ENCODE measurements at regions not wholly inside any gene's neighbourhood (a gene's known extent, or its start where the extent isn't known, plus 50 kb on each side); places are given as distances from the start of the nearest gene placed in this dataset.

DNA sequence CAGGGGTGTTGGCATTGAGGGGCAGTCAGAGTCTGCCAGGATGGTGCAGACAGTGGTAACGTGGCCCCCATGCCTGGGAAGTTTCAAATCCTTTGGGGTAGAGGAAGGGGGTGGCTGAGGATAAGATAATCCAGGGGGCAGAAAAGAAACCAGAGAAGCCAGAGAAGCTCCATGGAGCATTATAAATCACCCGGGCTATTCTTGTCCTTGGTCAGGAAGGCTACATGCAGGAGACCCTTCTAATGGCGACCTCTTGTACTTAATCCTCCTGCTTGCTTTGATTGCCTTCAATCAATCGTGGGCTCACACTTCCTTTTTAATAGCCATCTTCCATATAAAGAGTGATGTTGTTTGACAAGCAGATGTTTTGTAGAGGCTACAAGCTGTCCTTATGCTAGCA, 131.9 kb downstream of the MAF start:
- CTCF ChIA-PET (ENCODE audit: low intra/inter-chr PET ratio, low total read pairs): no interaction called here
- no peak overlapping the region for H2AFZ ChIP-seq (ENCODE audit: low read length)
- DNase-seq (ENCODE audit: low spot score) (no peak), FAIRE-seq (no peak), ATAC-seq (no peak)
- no peaks in the 10 kb centered on the region for H3K27me3 ChIP-seq (ENCODE audit: control insufficient read depth in 1 of 2, insufficient read depth in 2 of 2, low read length in 2 of 2)
- WGBS (ENCODE audit: low lambda C conversion rate): 15% methylated on average over 4 of the region's 4 CpGs
- no peaks in the 10 kb centered on the region for H3K36me3 ChIP-seq (replicated peaks in 1 of 2; ENCODE audit: control insufficient read depth in 1 of 2, insufficient read depth in 2 of 2, low read length in 2 of 2)
- H3K9me3 ChIP-seq (ENCODE audit: low read length): no peaks in the 10 kb centered on the region
- no peaks in the 10 kb centered on the region for H3K4me1 ChIP-seq (ENCODE audit: insufficient read depth, low read length)
- TF ChIP-seq, protein P1, sequence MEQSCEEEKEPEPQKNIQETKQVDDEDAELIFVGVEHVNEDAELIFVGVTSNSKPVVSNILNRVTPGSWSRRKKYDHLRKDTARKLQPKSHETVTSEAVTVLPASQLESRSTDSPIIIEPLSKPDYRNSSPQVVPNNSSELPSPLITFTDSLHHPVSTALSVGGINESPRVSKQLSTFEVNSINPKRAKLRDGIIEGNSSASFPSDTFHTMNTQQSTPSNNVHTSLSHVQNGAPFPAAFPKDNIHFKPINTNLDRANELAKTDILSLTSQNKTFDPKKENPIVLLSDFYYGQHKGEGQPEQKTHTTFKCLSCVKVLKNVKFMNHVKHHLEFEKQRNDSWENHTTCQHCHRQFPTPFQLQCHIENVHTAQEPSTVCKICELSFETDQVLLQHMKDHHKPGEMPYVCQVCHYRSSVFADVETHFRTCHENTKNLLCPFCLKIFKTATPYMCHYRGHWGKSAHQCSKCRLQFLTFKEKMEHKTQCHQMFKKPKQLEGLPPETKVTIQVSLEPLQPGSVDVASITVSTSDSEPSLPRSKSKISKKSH (CRISPR knock-in tag; IDR thresholded peaks at IDR 0.05; ENCODE audit: borderline replicate concordance): no peak
- TF ChIP-seq ZNF331 (CRISPR knock-in tag; IDR thresholded peaks at IDR 0.05) (no peak), ZNF160 (CRISPR knock-in tag; IDR thresholded peaks at IDR 0.05) (no peak), EHMT2 (IDR thresholded peaks at IDR 0.05; ENCODE audit: borderline replicate concordance, low read depth, low read length) (no peak), HDAC6 (IDR thresholded peaks at IDR 0.05; ENCODE audit: low read depth, low read length) (no peak), GLI4 (CRISPR knock-in tag; IDR thresholded peaks at IDR 0.05; ENCODE audit: borderline replicate concordance) (no peak), ZC3H4 (CRISPR knock-in tag; IDR thresholded peaks at IDR 0.05; ENCODE audit: borderline replicate concordance) (no peak), ZNF12 (CRISPR knock-in tag; IDR thresholded peaks at IDR 0.05) (no peak), ZNF451 (CRISPR knock-in tag; IDR thresholded peaks at IDR 0.05) (no peak), HDAC2 (CRISPR knock-in tag; IDR thresholded peaks at IDR 0.05) (no peak), ZNF264 (CRISPR knock-in tag; IDR thresholded peaks at IDR 0.05) (no peak), ZSCAN22 (CRISPR knock-in tag; IDR thresholded peaks at IDR 0.05) (no peak), PITX1 (CRISPR knock-in tag; IDR thresholded peaks at IDR 0.05) (no peak), ZNF660 (CRISPR knock-in tag; IDR thresholded peaks at IDR 0.05; ENCODE audit: borderline replicate concordance, low read depth) (no peak), ZNF709 (CRISPR knock-in tag; IDR thresholded peaks at IDR 0.05) (no peak)
- H3K4me3 ChIP-seq (replicated peaks in 1 of 3; ENCODE audit: insufficient read depth in 1 of 3, low read depth in 2 of 3, low read length in 3 of 3): no peak overlapping the region
- H4K20me1 ChIP-seq (ENCODE audit: insufficient read depth, low read length): no peaks in the 10 kb centered on the region
- H3K79me2 ChIP-seq (ENCODE audit: insufficient read depth, low read length): no peaks in the 10 kb centered on the region
- H3K9ac ChIP-seq (ENCODE audit: insufficient read depth, low read depth, low read length): no peak overlapping the region
- in situ Hi-C loops (cut with HindIII; ENCODE audit: extremely low pct_ligation_motif_present, low pct_unique_long_range_greater_than_20kb) (no loop called here), intact Hi-C loops (cut with micrococcal nuclease; ENCODE audit: unreplicated experiment) (no loop called here)
- POLR2A ChIA-PET: no interaction called here
- BruUV-seq (replicated peaks): no TSS peak
- H3K27ac ChIP-seq (ENCODE audit: extremely low read length, insufficient read depth, low read length): no peak overlapping the region
- H3K4me2 ChIP-seq (ENCODE audit: low read depth, low read length): no peak overlapping the region
